Left lung (tissue), 4 donors: ENCODE measurements at regions not wholly inside any gene's neighbourhood (a gene's known extent, or its start where the extent isn't known, plus 50 kb on each side); places are given as distances from the start of the nearest gene placed in this dataset.
A peak's percentile ranks its signal among the peaks of the same experiment; 100 is the strongest.

Source experiments
- ATAC-seq: fragments of 200-7000 bp; cut with Tn5 transposase; one replicate; pipeline ENCODE4 v1.9.1; 2020; ENCODE audit warnings: moderate library complexity
- DNase-seq, 4 donors: peaks; one replicate each; pipeline ENCODE4 v3.0.0-alpha.2; 2013 to 2020
- H3K27ac ChIP-seq, 2 donors: fragments of 200-600 bp; sonication (generic) in 1 of 2; one replicate each; pipeline versions ENCODE4 v1.5.0 to v1.8.0; 2020 to 2021
- H3K27me3 ChIP-seq, 2 donors: fragments of 200-600 bp; sonication (generic) in 1 of 2; one replicate each; pipeline versions ENCODE4 v1.5.0 to v1.8.0; 2020 to 2021
- H3K36me3 ChIP-seq, 2 donors: fragments of 200-600 bp; sonication (generic) in 1 of 2; one replicate each; pipeline versions ENCODE4 v1.5.0 to v1.8.0; 2020 to 2021
- H3K4me1 ChIP-seq, 2 donors: fragments of 200-600 bp; one replicate each; pipeline ENCODE4 v1.8.0; 2021
- H3K4me3 ChIP-seq, 2 donors: fragments of 200-600 bp; sonication (generic) in 1 of 2; one replicate each; pipeline versions ENCODE4 v1.5.0 to v1.8.0; 2020 to 2021; ENCODE audit warnings: mild to moderate bottlenecking in 1 of 2
- H3K9me3 ChIP-seq, 2 donors: fragments of 200-600 bp; sonication (generic) in 1 of 2; one replicate each; pipeline versions ENCODE4 v1.5.0 to v1.8.0; 2020 to 2021
- intact Hi-C, 2 donors: fragments of 100-400 bp; cut with DNase I; formaldehyde crosslinking; loops; one replicate each; pipeline versions ENCODE4 v1.11.2 to v1.14.2; 2022
- TF ChIP-seq, protein P1 (sequence below), 2 donors: fragments of 200-600 bp; sonication (generic) in 1 of 2; IDR thresholded peaks; one replicate each; pipeline versions ENCODE4 v1.5.0 to v1.8.0; 2021; ENCODE audit warnings: antibody characterized with exemption in 2 of 2
- donor health status: DM: no; HTN: yes; CAD: no.
- donor health status: DM: no; HTN: no; CAD: no.

GRCh38 chr7:20507157-20507556 is 108.3 kb upstream of the ABCB5 start:
- Histone ChIP-seq H3K36me3 (no peaks in the 10 kb centered on the region), H3K4me1 (peaks cover 0 to 5% of the 10 kb centered on the region in 2 donors), H3K4me3 (no peak overlapping the region), H3K9me3 (no peaks in the 10 kb centered on the region), H3K27ac (no peak overlapping the region), H3K27me3 (no peaks in the 10 kb centered on the region)
- intact Hi-C loops, result no loop called here
- ATAC-seq, result no peak
- DNase-seq, result no peak
- TF ChIP-seq, protein P1, sequence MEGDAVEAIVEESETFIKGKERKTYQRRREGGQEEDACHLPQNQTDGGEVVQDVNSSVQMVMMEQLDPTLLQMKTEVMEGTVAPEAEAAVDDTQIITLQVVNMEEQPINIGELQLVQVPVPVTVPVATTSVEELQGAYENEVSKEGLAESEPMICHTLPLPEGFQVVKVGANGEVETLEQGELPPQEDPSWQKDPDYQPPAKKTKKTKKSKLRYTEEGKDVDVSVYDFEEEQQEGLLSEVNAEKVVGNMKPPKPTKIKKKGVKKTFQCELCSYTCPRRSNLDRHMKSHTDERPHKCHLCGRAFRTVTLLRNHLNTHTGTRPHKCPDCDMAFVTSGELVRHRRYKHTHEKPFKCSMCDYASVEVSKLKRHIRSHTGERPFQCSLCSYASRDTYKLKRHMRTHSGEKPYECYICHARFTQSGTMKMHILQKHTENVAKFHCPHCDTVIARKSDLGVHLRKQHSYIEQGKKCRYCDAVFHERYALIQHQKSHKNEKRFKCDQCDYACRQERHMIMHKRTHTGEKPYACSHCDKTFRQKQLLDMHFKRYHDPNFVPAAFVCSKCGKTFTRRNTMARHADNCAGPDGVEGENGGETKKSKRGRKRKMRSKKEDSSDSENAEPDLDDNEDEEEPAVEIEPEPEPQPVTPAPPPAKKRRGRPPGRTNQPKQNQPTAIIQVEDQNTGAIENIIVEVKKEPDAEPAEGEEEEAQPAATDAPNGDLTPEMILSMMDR (IDR thresholded peaks at IDR 0.05), result no peak

DNA sequence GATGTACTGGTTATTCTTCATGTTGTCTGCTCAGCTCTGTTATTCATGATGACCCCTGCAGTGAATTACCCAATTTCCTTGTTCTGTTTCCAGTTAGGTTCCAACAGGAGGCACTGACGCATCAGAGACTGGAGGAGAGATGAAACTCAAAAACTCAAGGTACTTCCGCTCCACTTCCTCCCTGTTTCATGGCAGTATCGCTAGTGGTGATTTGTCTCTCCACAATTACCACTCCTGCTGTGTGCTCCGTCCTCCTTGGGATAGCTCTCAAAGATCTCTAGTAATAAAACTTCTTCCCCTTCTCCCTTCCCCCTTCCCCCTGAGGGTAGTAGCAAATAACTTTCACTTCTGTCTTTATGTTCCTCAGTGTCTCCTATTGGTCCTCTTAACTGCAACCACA is 107.4 kb upstream of the ABCB5 start:
- Histone ChIP-seq H3K27me3 (no peaks in the 10 kb centered on the region), H3K4me3 (no peak overlapping the region), H3K36me3 (no peaks in the 10 kb centered on the region), H3K9me3 (no peaks in the 10 kb centered on the region), H3K27ac (no peak overlapping the region), H3K4me1 (peaks cover 0 to 5% of the 10 kb centered on the region in 2 donors)
- DNase-seq (no peak), ATAC-seq (peak; percentile 72)
- intact Hi-C loops, result no loop called here
- TF ChIP-seq, protein P1 (IDR thresholded peaks at IDR 0.05), result no peak

DNA sequence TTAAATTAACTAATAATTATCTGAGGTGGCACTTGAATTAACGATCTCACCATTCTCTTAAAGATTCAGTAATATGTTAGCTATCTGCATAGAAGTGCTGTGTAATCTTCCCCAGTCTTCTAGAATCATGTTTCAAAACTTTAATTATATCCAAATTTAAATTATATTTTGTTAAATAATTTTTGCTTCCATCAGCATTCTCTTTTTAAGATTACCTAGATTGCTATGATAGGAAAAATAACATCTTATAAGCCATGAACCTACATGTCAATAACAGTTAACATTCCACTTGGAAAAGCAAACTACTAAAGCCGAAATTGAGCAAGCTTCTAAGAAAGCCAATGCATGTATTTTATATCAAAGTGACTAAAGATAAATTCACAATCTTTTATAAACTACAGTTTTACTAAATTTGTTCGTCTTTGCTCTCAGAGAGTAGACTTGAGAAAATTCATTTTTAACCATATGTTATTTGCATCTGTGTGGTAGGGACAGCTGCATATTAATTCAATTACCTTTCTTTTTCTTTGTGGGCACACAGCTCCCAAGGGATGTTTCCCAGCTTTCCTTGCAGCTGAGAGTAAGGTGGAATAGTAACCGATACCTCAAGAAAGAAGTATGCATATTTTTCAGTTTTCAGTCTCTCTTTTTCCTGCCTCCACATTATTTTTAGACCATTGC is 105.4 kb upstream of the ABCB5 start:
- ATAC-seq (no peak), DNase-seq (no peak)
- H3K27me3 ChIP-seq, result no peaks in the 10 kb centered on the region
- H3K4me1 ChIP-seq, result peaks cover 0 to 5% of the 10 kb centered on the region in 2 donors
- H3K9me3 ChIP-seq, result no peaks in the 10 kb centered on the region
- intact Hi-C loops, result no loop called here
- no peak overlapping the region for H3K27ac ChIP-seq
- no peaks in the 10 kb centered on the region for H3K36me3 ChIP-seq
- H3K4me3 ChIP-seq, result no peak overlapping the region
- TF ChIP-seq, protein P1 (IDR thresholded peaks at IDR 0.05), result no peak

DNA sequence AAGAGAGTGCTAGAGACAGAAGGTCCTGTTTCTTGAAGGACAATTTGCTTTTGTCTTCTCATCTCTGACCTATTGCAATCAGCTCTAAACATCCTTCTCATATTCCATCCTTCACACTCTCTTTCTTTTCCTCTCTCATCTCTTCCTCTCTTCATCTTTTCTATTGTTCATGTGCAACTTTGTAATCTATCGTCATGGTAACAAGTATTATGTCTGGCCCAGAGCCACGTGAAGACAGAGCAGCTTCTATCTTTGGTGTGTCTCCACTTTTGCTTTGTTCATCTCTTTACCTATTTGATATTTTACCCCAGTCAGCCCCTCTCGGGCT is 104.9 kb upstream of the ABCB5 start:
- intact Hi-C loops, result no loop called here
- no peaks in the 10 kb centered on the region for H3K9me3 ChIP-seq

GRCh38 chr7:20513341-20513740 is 102.1 kb upstream of the ABCB5 start:
- TF ChIP-seq, protein P1 (IDR thresholded peaks at IDR 0.05), result no peak
- ATAC-seq, result no peak

More for the DNA sequence above, 104.9 kb upstream of the ABCB5 start:
- no peak overlapping the region for H3K27ac ChIP-seq
- ATAC-seq (no peak), DNase-seq (no peak)
- no peak overlapping the region for H3K4me3 ChIP-seq
- TF ChIP-seq, protein P1 (IDR thresholded peaks at IDR 0.05), result no peak
- H3K36me3 ChIP-seq, result no peaks in the 10 kb centered on the region
- peaks cover 0 to 5% of the 10 kb centered on the region in 2 donors for H3K4me1 ChIP-seq
- no peaks in the 10 kb centered on the region for H3K27me3 ChIP-seq

More at GRCh38 chr7:20513341-20513740, 102.1 kb upstream of the ABCB5 start:
- Histone ChIP-seq H3K4me1 (no peaks in the 10 kb centered on the region), H3K9me3 (no peaks in the 10 kb centered on the region), H3K36me3 (no peaks in the 10 kb centered on the region), H3K4me3 (no peak overlapping the region), H3K27ac (no peak overlapping the region), H3K27me3 (no peaks in the 10 kb centered on the region)
- intact Hi-C loops, result no loop called here
- no peak for DNase-seq
